ENCODE measurements at regions not wholly inside any gene's neighbourhood (a gene's known extent, or its start where the extent isn't known, plus 50 kb on each side); places are given as distances from the start of the nearest gene placed in this dataset.

- DNase-seq (ENCODE audit: low read depth in 3 of 3, low spot score in 2 of 3) = no peak
Observed at GRCh38 chr1:30819244-30819571, 61.6 kb upstream of the LAPTM5 start.

GRCh38 chr1:30818568-30819243 is 61.1 kb upstream of the LAPTM5 start:
- no peak for DNase-seq (ENCODE audit: low read depth in 3 of 3, low spot score in 2 of 3)

- no peak for DNase-seq (ENCODE audit: low read depth in 3 of 3, low spot score in 2 of 3)
Observed at GRCh38 chr1:30817548-30817947, 60.0 kb upstream of the LAPTM5 start.

GRCh38 chr1:30817077-30817438 is 59.5 kb upstream of the LAPTM5 start:
- no peak for DNase-seq (ENCODE audit: low read depth in 3 of 3, low spot score in 2 of 3)

GRCh38 chr1:30816211-30817076 is 58.9 kb upstream of the LAPTM5 start:
- peak in 2 of 3 donors; percentile 57 to 75 for DNase-seq (ENCODE audit: low read depth in 3 of 3, low spot score in 2 of 3)

- DNase-seq (ENCODE audit: low read depth in 3 of 3, low spot score in 2 of 3) = no peak
Observed at GRCh38 chr1:30815556-30815955, 58.0 kb upstream of the LAPTM5 start.

- no peak for DNase-seq (ENCODE audit: low read depth in 3 of 3, low spot score in 2 of 3)
Observed at GRCh38 chr1:30814292-30814691, 56.7 kb upstream of the LAPTM5 start.

GRCh38 chr1:30812076-30812475 is 54.5 kb upstream of the LAPTM5 start:
- no peak for DNase-seq (ENCODE audit: low read depth in 3 of 3, low spot score in 2 of 3)

GRCh38 chr1:30811187-30811586 is 53.6 kb upstream of the LAPTM5 start:
- no peak for DNase-seq (ENCODE audit: low read depth in 3 of 3, low spot score in 2 of 3)

GRCh38 chr1:30810416-30811080 is 53.0 kb upstream of the LAPTM5 start:
- no peak for DNase-seq (ENCODE audit: low read depth in 3 of 3, low spot score in 2 of 3)

- no peak for DNase-seq (ENCODE audit: low read depth in 3 of 3, low spot score in 2 of 3)
Observed at GRCh38 chr1:30809514-30810263, 52.1 kb upstream of the LAPTM5 start.

- DNase-seq (ENCODE audit: low read depth in 3 of 3, low spot score in 2 of 3) = no peak
Observed at GRCh38 chr1:30808067-30808662, 50.6 kb upstream of the LAPTM5 start.

- DNase-seq (ENCODE audit: low read depth in 3 of 3, low spot score in 2 of 3) = no peak
Observed at GRCh38 chr1:30807318-30808066, 49.9 kb upstream of the LAPTM5 start.

Data from right renal cortex interstitium (tissue), 3 donors.